ENCODE measurements at regions not wholly inside any gene's neighbourhood (a gene's known extent, or its start where the extent isn't known, plus 50 kb on each side); places are given as distances from the start of the nearest gene placed in this dataset.

- ATAC-seq (no peak), FAIRE-seq (no peak), DNase-seq (no peak)
- Histone ChIP-seq H3K27me3 (no peaks in the 10 kb centered on the region), H3K9me3 (no peaks in the 10 kb centered on the region), H3K36me3 (no peaks in the 10 kb centered on the region), H3K27ac (no peak overlapping the region), H3K4me3 (no peak overlapping the region), H3K4me1 (no peaks in the 10 kb centered on the region)
- WGBS, 2 donors: 31% methylated on average over 2 of the region's 2 CpGs
- no peak for TF ChIP-seq CTCF (IDR thresholded peaks at IDR 0.05)
- intact Hi-C loops (cut with DNase I): no loop called here
These were observed 1421.6 kb upstream of the CDH8 start for GRCh38 chr16:63457869-63458268.

GRCh38 chr16:63453261-63453660 lies 1417.0 kb upstream of the CDH8 start:
- FAIRE-seq (no peak), ATAC-seq (no peak), DNase-seq (no peak)
- no peak overlapping the region for H3K4me3 ChIP-seq
- H3K36me3 ChIP-seq: no peaks in the 10 kb centered on the region
- intact Hi-C loops (cut with DNase I): no loop called here
- TF ChIP-seq CTCF (IDR thresholded peaks at IDR 0.05): no peak
- H3K27me3 ChIP-seq: no peaks in the 10 kb centered on the region
- 74 to 85% methylated on average over 3 of the region's 3 CpGs for WGBS, 2 donors
- H3K27ac ChIP-seq: no peak overlapping the region
- no peaks in the 10 kb centered on the region for H3K4me1 ChIP-seq
- H3K9me3 ChIP-seq: no peaks in the 10 kb centered on the region

GRCh38 chr16:63447121-63447520 lies 1410.9 kb upstream of the CDH8 start:
- no peak for TF ChIP-seq CTCF (IDR thresholded peaks at IDR 0.05)
- Histone ChIP-seq H3K27ac (no peak overlapping the region), H3K9me3 (no peaks in the 10 kb centered on the region), H3K4me3 (no peak overlapping the region), H3K4me1 (no peaks in the 10 kb centered on the region), H3K36me3 (no peaks in the 10 kb centered on the region), H3K27me3 (no peaks in the 10 kb centered on the region)
- WGBS, 2 donors: 29 to 36% methylated on average over 2 of the region's 2 CpGs
- no peak for DNase-seq
- ATAC-seq: no peak
- no peak for FAIRE-seq
- intact Hi-C loops (cut with DNase I): no loop called here

- no peaks in the 10 kb centered on the region for H3K36me3 ChIP-seq
- no peak for TF ChIP-seq CTCF (IDR thresholded peaks at IDR 0.05)
- no peak overlapping the region for H3K27ac ChIP-seq
- no peaks in the 10 kb centered on the region for H3K9me3 ChIP-seq
- DNase-seq: no peak
- H3K27me3 ChIP-seq: no peaks in the 10 kb centered on the region
- 50 to 61% methylated on average over 5 of the region's 5 CpGs for WGBS, 2 donors
- no peak for ATAC-seq
- intact Hi-C loops (cut with DNase I): no loop called here
- H3K4me1 ChIP-seq: no peaks in the 10 kb centered on the region
- H3K4me3 ChIP-seq: no peak overlapping the region
- FAIRE-seq: no peak
These were observed 1406.0 kb upstream of the CDH8 start for GRCh38 chr16:63442246-63442645.

GRCh38 chr16:63426275-63426870 lies 1390.1 kb upstream of the CDH8 start:
- H3K27me3 ChIP-seq: no peaks in the 10 kb centered on the region
- no peak for FAIRE-seq
- no peak for TF ChIP-seq CTCF (IDR thresholded peaks at IDR 0.05)

More at GRCh38 chr16:63426275-63426870, 1390.1 kb upstream of the CDH8 start:
- no peak overlapping the region for H3K27ac ChIP-seq
- DNase-seq (no peak), ATAC-seq (no peak)
- H3K9me3 ChIP-seq: no peaks in the 10 kb centered on the region
- intact Hi-C loops (cut with DNase I): no loop called here
- 38% methylated on average over 3 of the region's 3 CpGs for WGBS, 2 donors
- H3K36me3 ChIP-seq: no peaks in the 10 kb centered on the region
- no peaks in the 10 kb centered on the region for H3K4me1 ChIP-seq
- H3K4me3 ChIP-seq: no peak overlapping the region

All from pancreas (tissue), 10 donors.